ENCODE measurements at regions not wholly inside any gene's neighbourhood (a gene's known extent, or its start where the extent isn't known, plus 50 kb on each side); places are given as distances from the start of the nearest gene placed in this dataset.
"Not testable (repeated sequence)": the region's sequence is repeated elsewhere in the genome, so short reads cannot be mapped to it uniquely, and the experiment has no call there.

- no peak for TF ChIP-seq CTCF (IDR thresholded peaks at IDR 0.05; ENCODE audit: extremely low read depth, insufficient read depth, missing control alignments)
- in situ Hi-C loops (cut with MboI; ENCODE audit: low pct_unique_long_range_greater_than_20kb, low sequenced_read_pairs, unreplicated experiment) = no loop called here
- no peak for DNase-seq (ENCODE audit: low spot score)
Observed at GRCh38 chr3:26505399-26505798, 117.2 kb upstream of the LRRC3B start.

GRCh38 chr3:26514445-26515029, 108.0 kb upstream of the LRRC3B start:
- DNase-seq (ENCODE audit: low spot score); in situ Hi-C loops (cut with MboI; ENCODE audit: low pct_unique_long_range_greater_than_20kb, low sequenced_read_pairs, unreplicated experiment): not testable (repeated sequence)

GRCh38 chr3:26515351-26515750, 107.2 kb upstream of the LRRC3B start:
- no peak for DNase-seq (ENCODE audit: low spot score)
- TF ChIP-seq CTCF (IDR thresholded peaks at IDR 0.05; ENCODE audit: extremely low read depth, insufficient read depth, missing control alignments) = no peak
- in situ Hi-C loops (cut with MboI; ENCODE audit: low pct_unique_long_range_greater_than_20kb, low sequenced_read_pairs, unreplicated experiment) = no loop called here

GRCh38 chr3:26521261-26521660, 101.3 kb upstream of the LRRC3B start:
- in situ Hi-C loops (cut with MboI; ENCODE audit: low pct_unique_long_range_greater_than_20kb, low sequenced_read_pairs, unreplicated experiment) = no loop called here
- DNase-seq (ENCODE audit: low spot score) = no peak
- TF ChIP-seq CTCF (IDR thresholded peaks at IDR 0.05; ENCODE audit: extremely low read depth, insufficient read depth, missing control alignments) = no peak

GRCh38 chr3:26522919-26523318, 99.7 kb upstream of the LRRC3B start:
- no peak for DNase-seq (ENCODE audit: low spot score)
- no peak for TF ChIP-seq CTCF (IDR thresholded peaks at IDR 0.05; ENCODE audit: extremely low read depth, insufficient read depth, missing control alignments)
- in situ Hi-C loops (cut with MboI; ENCODE audit: low pct_unique_long_range_greater_than_20kb, low sequenced_read_pairs, unreplicated experiment) = no loop called here

GRCh38 chr3:26525013-26525412, 97.6 kb upstream of the LRRC3B start:
- no peak for TF ChIP-seq CTCF (IDR thresholded peaks at IDR 0.05; ENCODE audit: extremely low read depth, insufficient read depth, missing control alignments)
- DNase-seq (ENCODE audit: low spot score) = no peak
- in situ Hi-C loops (cut with MboI; ENCODE audit: low pct_unique_long_range_greater_than_20kb, low sequenced_read_pairs, unreplicated experiment) = no loop called here

GRCh38 chr3:26535151-26535550, 87.4 kb upstream of the LRRC3B start:
- in situ Hi-C loops (cut with MboI; ENCODE audit: low pct_unique_long_range_greater_than_20kb, low sequenced_read_pairs, unreplicated experiment) = no loop called here
- TF ChIP-seq CTCF (IDR thresholded peaks at IDR 0.05; ENCODE audit: extremely low read depth, insufficient read depth, missing control alignments) = no peak
- no peak for DNase-seq (ENCODE audit: low spot score)

Data from GM13977 (cell line).